GM18951 (cell line): ENCODE measurements at regions not wholly inside any gene's neighbourhood (a gene's known extent, or its start where the extent isn't known, plus 50 kb on each side); places are given as distances from the start of the nearest gene placed in this dataset.

Experiments
- POLR2A ChIP-seq: IDR thresholded peaks from 4 replicates; pipeline ENCODE4 v1.6.1; 2011; ENCODE audit warnings: mild to moderate bottlenecking; ENCODE audit not compliant: insufficient read length, insufficient read depth; ENCODE audit errors: extremely low read depth
- in situ Hi-C: fragments of 300-500 bp; cut with MboI; formaldehyde crosslinking; loops from one replicate; pipeline ENCODE4 v1.12.0; 2022; ENCODE audit warnings: low sequenced_read_pairs, mixed read lengths, inconsistent platforms; ENCODE audit not compliant: unreplicated experiment

GRCh38 chr13:106433066-106433465, 102.4 kb downstream of the EFNB2 start:
- in situ Hi-C loops: no loop called here
- TF ChIP-seq POLR2A: no peak

GRCh38 chr13:106432636-106433035, 102.8 kb downstream of the EFNB2 start:
- no peak for TF ChIP-seq POLR2A
- in situ Hi-C loops: no loop called here

- in situ Hi-C loops: no loop called here
- no peak for TF ChIP-seq POLR2A
Measured at GRCh38 chr13:106426909-106427308, 108.6 kb downstream of the EFNB2 start.

DNA sequence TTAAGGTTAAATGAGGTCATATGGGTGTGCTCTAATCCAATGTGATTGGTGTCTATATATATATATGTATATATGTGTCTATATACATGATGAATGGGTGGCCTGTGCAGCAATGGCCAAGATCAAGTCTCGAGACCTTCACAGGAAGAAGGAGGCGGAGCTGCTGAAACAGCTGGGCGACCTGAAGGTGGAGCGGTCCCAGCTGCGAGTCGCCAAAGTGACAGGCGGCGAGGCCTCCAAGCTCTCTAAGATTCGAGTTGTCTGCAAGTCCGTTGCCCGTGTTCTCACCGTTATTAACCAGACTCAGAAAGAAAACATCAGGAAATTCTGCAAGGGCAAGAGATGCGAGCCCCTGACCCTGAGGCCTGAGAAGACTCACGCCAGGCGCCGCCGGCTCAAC, 109.8 kb downstream of the EFNB2 start:
- no peak for TF ChIP-seq POLR2A
- in situ Hi-C loops: no loop called here

- in situ Hi-C loops: no loop called here
- TF ChIP-seq POLR2A: no peak
Measured at GRCh38 chr13:106424805-106425204, 110.7 kb downstream of the EFNB2 start.

GRCh38 chr13:106423530-106423929, 111.9 kb downstream of the EFNB2 start:
- in situ Hi-C loops: no loop called here
- no peak for TF ChIP-seq POLR2A

- in situ Hi-C loops: no loop called here
- TF ChIP-seq POLR2A: no peak
Measured at GRCh38 chr13:106418556-106418955, 116.9 kb downstream of the EFNB2 start.

GRCh38 chr13:106417467-106418110, 117.9 kb downstream of the EFNB2 start:
- no peak for TF ChIP-seq POLR2A
- in situ Hi-C loops: no loop called here

- in situ Hi-C loops: no loop called here
- TF ChIP-seq POLR2A: no peak
Measured at GRCh38 chr13:106416645-106417044, 118.8 kb downstream of the EFNB2 start.

GRCh38 chr13:106415971-106416370, 119.5 kb downstream of the EFNB2 start:
- in situ Hi-C loops: no loop called here
- TF ChIP-seq POLR2A: no peak

DNA sequence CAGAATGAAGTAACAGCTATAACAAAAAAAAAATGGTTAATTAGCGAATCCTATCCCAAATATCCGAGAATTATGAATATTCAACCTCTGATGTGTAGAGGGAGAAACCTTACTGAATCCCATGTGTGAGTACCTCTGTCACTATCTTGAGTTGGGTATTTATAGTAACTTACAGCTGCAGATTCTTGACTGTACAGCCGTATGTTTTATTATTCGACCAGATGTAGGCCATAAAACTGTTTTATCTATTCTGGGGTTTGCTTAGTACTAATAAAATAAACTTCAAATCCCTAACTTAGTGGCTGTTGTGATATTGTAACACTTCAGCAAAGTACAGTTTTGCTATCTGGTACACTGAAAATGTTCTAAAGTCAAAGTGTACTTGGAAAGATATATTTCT, 120.0 kb downstream of the EFNB2 start:
- in situ Hi-C loops: no loop called here
- no peak for TF ChIP-seq POLR2A

DNA sequence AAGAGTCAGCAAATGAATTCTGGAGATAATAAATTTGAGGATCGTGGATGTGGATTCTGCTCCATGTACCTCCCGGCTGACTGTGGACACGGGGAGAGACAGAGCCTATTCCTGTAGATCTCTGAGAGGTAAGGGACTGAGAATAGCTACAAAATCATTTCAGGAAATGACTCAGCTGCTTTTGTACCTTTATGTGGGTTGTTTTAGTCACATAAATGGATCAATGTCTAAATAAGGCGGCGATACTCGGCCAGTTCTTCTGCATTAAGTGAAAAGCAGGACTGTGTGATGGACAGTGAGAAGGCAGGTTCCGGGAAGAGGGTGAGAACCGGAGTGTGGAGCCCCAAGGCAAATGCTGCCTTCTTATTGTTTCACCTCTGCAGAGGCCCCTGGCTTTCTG, 128.1 kb downstream of the EFNB2 start:
- in situ Hi-C loops: no loop called here
- no peak for TF ChIP-seq POLR2A

DNA sequence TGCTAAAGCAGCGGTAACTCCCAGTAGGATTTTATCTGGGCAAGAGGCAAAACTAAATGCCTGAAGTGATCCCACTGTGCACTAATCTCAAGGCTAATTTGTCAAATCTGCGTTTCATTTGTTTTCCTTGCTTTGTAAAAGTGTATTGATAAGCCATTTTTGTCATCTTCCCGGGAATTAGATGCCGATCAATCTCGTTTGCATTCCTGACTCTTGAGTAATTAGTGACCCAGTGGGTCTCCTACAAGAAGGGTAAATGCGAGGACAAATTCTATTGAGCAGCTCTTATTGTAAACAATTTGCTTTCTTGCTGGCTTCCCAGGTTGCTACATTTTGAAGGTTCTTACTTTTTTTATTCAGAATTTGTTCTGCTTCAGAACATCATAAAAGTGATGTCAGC, 129.7 kb downstream of the EFNB2 start:
- in situ Hi-C loops: no loop called here
- no peak for TF ChIP-seq POLR2A

DNA sequence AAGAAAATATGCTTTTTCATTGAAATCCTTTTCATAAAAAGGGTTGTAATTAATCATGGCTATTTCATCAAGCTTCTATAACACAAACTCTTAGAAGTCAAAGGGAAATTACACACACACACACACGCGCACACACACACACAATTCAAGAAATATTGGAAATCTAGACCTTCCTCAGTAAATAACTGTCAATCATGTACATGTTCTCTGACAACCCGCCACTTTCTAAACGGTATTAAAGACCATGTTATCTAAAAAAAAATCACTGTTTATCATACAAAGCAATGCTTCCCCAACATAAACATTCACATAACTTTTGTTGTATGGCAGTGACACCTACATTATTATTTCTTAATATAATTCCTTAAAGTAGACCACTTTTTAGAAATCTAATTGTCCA, 132.2 kb downstream of the EFNB2 start:
- TF ChIP-seq POLR2A: no peak
- in situ Hi-C loops: no loop called here

DNA sequence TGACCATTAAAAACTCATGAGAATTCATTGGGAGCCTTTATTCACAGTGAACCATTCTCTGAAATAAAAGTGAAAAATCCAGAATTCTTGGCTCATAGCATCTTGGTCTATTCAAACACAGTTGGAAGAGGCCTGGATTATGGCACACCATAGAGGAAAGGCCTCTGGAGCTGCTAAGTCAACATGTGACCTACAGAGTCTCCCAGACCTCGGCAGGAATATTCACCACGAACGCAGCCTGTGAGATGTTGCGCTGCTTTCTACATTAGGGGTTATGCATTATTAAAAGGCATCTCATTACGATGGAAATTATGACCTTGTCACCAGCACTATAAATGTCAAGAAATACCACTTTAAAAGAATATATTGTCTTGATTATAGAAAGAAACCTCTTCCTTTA, 132.6 kb downstream of the EFNB2 start:
- in situ Hi-C loops: no loop called here
- no peak for TF ChIP-seq POLR2A
